NB4 (cell line): ENCODE measurements at regions not wholly inside any gene's neighbourhood (a gene's known extent, or its start where the extent isn't known, plus 50 kb on each side); places are given as distances from the start of the nearest gene placed in this dataset.

ENCODE experiments used
- MYC ChIP-seq: IDR thresholded peaks from 2 replicates; pipeline ENCODE4 v1.6.1; 2011; ENCODE audit warnings: low read depth, low read length
- POLR2A ChIP-seq: IDR thresholded peaks from 2 replicates; pipeline ENCODE4 v1.6.1; 2011; ENCODE audit warnings: mild to moderate bottlenecking; ENCODE audit not compliant: insufficient read length; ENCODE audit errors: extremely low read depth
- TF ChIP-seq, protein P1 (sequence below): IDR thresholded peaks from one replicate; pipeline ENCODE4 v1.5.1; 2012; ENCODE audit warnings: low read depth, low read length

DNA sequence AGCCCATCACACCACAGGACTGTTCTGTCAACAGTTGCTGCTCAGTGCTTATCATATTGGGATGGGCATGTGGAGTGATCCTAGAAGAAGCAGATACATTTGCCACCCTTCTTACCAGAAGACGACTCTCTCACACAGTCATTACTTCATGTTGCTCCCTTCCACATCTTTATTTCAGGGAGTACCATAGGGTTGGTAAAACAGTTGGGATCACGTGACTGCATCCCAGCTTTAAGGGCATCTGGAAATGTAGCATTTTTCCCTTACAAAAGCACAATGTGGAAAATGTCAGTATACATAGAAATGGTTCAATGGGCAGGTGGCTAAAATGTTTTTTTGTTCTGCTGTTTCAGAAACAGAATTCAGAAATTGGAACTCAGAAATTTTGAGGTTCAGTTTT is 791.0 kb downstream of the OTOL1 start:
- TF ChIP-seq MYC: no peak
- TF ChIP-seq, protein P1, sequence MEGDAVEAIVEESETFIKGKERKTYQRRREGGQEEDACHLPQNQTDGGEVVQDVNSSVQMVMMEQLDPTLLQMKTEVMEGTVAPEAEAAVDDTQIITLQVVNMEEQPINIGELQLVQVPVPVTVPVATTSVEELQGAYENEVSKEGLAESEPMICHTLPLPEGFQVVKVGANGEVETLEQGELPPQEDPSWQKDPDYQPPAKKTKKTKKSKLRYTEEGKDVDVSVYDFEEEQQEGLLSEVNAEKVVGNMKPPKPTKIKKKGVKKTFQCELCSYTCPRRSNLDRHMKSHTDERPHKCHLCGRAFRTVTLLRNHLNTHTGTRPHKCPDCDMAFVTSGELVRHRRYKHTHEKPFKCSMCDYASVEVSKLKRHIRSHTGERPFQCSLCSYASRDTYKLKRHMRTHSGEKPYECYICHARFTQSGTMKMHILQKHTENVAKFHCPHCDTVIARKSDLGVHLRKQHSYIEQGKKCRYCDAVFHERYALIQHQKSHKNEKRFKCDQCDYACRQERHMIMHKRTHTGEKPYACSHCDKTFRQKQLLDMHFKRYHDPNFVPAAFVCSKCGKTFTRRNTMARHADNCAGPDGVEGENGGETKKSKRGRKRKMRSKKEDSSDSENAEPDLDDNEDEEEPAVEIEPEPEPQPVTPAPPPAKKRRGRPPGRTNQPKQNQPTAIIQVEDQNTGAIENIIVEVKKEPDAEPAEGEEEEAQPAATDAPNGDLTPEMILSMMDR: no peak
- no peak for TF ChIP-seq POLR2A
